Vagina (tissue), 2 donors: ENCODE measurements at regions not wholly inside any gene's neighbourhood (a gene's known extent, or its start where the extent isn't known, plus 50 kb on each side); places are given as distances from the start of the nearest gene placed in this dataset.

ENCODE experiments used
- DNase-seq, 2 donors: peaks; one replicate each; pipeline ENCODE4 v3.0.0-alpha.2; 2017; ENCODE audit errors: extremely low spot score in 2 of 2
- H3K27ac ChIP-seq: fragments of 200-600 bp; sonication (generic); one replicate; pipeline ENCODE4 v1.5.1; 2019
- H3K27me3 ChIP-seq: fragments of 200-600 bp; sonication (generic); one replicate; pipeline ENCODE4 v1.5.1; 2019
- H3K36me3 ChIP-seq, 2 donors: fragments of 200-600 bp; sonication (generic); one replicate each; pipeline ENCODE4 v1.5.1; 2017 to 2019
- H3K4me1 ChIP-seq: fragments of 200-600 bp; sonication (generic); one replicate; pipeline ENCODE4 v1.5.1; 2019
- H3K4me3 ChIP-seq, 2 donors: fragments of 200-600 bp; sonication (generic); 1 replicate in 1 of 2; 2 replicates in 1 of 2; pipeline ENCODE4 v1.5.1; 2016 to 2019
- H3K9me3 ChIP-seq: fragments of 200-600 bp; sonication (generic); one replicate; pipeline ENCODE4 v1.5.1; 2019
- POLR2A ChIP-seq, 2 donors: fragments of 450-650 bp; IDR thresholded peaks; one replicate each; pipeline ENCODE4 v1.6.1; 2017; ENCODE audit warnings: antibody characterized with exemption in 2 of 2, mild to moderate bottlenecking in 2 of 2, moderate library complexity in 2 of 2
- POLR2AphosphoS5 ChIP-seq, 2 donors: sonication (generic); formaldehyde crosslinking; IDR thresholded peaks; one replicate each; pipeline ENCODE4 v1.9.0; 2017; ENCODE audit warnings: antibody characterized with exemption in 2 of 2, mild to moderate bottlenecking in 2 of 2, low read depth in 1 of 2; ENCODE audit not compliant: insufficient read depth in 1 of 2
- intact Hi-C: fragments of 100-400 bp; cut with DNase I; formaldehyde crosslinking; loops from one replicate; pipeline ENCODE4 v1.15.1; 2023
- TF ChIP-seq, protein P1 (sequence below), 3 experiments: fragments of 450-650 bp in 2 of 3; fragments of 200-600 bp in 1 of 3; sonication (generic) in 1 of 3; IDR thresholded peaks; one replicate each; pipeline ENCODE4 v1.5.1; 2017 to 2019; ENCODE audit warnings: antibody characterized with exemption in 3 of 3, mild to moderate bottlenecking in 2 of 3, moderate library complexity in 2 of 3

DNA sequence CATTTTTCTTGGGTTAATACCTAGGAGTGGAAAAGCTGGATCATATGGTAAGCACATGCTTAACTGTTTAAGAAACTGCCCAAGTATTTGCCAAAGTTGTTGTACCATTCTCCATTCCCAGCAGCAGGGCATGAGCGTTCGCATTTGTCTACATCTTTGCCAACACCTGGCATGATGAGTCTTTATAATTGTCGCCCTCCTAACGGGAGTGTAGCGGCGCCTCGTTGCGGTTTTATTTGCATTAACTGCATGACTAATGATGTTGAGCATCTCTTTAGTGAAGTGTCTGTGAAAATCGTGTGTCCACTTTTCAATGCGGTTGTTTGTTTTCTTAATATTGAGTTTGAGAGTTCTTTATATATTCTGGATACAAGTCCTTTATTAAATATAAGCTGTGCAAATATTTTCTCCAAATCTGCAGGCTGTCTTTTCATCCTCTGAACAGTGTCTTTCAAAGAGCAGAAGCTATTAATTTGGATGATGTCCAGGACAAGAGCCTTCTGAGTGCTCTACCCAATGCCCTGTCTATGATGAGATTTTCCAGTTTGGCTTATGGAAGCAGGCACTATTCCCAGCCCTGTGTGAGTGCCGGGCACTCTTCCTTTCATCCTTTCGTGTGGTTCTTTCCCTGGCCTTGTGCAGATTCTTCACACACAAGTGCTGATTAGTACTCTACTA, 202.0 kb downstream of the FOXO1 start:
- Histone ChIP-seq H3K9me3 (no peaks in the 10 kb centered on the region), H3K27ac (no peak overlapping the region), H3K36me3 (no peaks in the 10 kb centered on the region), H3K4me1 (no peaks in the 10 kb centered on the region), H3K4me3 (no peak overlapping the region), H3K27me3 (no peaks in the 10 kb centered on the region)
- TF ChIP-seq POLR2A (IDR thresholded peaks at IDR 0.05) = no peak
- TF ChIP-seq, protein P1, sequence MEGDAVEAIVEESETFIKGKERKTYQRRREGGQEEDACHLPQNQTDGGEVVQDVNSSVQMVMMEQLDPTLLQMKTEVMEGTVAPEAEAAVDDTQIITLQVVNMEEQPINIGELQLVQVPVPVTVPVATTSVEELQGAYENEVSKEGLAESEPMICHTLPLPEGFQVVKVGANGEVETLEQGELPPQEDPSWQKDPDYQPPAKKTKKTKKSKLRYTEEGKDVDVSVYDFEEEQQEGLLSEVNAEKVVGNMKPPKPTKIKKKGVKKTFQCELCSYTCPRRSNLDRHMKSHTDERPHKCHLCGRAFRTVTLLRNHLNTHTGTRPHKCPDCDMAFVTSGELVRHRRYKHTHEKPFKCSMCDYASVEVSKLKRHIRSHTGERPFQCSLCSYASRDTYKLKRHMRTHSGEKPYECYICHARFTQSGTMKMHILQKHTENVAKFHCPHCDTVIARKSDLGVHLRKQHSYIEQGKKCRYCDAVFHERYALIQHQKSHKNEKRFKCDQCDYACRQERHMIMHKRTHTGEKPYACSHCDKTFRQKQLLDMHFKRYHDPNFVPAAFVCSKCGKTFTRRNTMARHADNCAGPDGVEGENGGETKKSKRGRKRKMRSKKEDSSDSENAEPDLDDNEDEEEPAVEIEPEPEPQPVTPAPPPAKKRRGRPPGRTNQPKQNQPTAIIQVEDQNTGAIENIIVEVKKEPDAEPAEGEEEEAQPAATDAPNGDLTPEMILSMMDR (IDR thresholded peaks at IDR 0.05) = no peak
- TF ChIP-seq POLR2AphosphoS5 (IDR thresholded peaks at IDR 0.05; ENCODE audit: insufficient read depth in 1 of 2, low read depth in 1 of 2) = no peak
- intact Hi-C loops = no loop called here
- no peak for DNase-seq

DNA sequence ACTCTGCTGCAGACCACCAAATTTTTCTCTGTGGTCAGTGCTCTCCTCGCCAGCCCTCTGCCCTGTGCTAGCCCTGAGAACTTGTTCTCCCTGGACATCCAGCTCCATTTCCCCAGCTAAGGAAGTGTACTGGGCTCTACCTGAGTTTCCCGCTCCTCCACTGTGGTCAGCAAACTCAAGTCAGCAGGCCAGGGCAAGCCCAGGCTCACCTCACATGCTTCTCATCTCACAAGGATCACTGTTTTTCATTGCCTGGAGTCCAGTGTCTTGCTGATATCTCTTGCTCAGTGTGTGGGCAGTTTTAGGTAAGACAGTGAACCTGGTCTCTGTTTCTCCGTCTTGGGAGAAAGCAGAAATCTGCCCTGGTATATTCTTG, 201.4 kb downstream of the FOXO1 start:
- DNase-seq = no peak
- Histone ChIP-seq H3K4me3 (no peak overlapping the region), H3K9me3 (no peaks in the 10 kb centered on the region), H3K27me3 (no peaks in the 10 kb centered on the region), H3K4me1 (no peaks in the 10 kb centered on the region), H3K27ac (no peak overlapping the region), H3K36me3 (no peaks in the 10 kb centered on the region)
- intact Hi-C loops = no loop called here
- TF ChIP-seq, protein P1 (IDR thresholded peaks at IDR 0.05) = no peak
- TF ChIP-seq POLR2A (IDR thresholded peaks at IDR 0.05) (no peak), POLR2AphosphoS5 (IDR thresholded peaks at IDR 0.05; ENCODE audit: insufficient read depth in 1 of 2, low read depth in 1 of 2) (no peak)

DNA sequence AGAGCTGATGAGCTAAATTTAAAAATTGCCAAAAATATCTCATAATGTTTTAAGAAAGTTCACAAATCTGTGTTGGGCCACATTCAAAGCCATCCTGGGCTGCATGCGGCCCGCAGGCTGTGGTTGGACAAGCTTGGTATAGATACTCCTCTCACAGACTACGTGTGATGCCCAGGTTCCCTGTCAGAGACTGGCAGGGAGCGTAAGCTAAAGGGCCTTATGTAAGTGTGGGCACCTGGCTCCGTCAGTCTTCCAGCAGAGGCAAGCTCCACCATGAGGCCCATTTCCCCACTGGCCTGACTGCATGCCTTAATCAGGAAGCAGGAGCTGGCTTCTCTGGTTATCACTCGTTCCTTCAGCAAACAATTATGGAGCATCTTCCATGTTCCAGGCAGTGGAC, 200.2 kb downstream of the FOXO1 start:
- Histone ChIP-seq H3K27me3 (no peaks in the 10 kb centered on the region), H3K4me1 (peaks cover 5% of the 10 kb centered on the region), H3K9me3 (no peaks in the 10 kb centered on the region), H3K27ac (no peak overlapping the region), H3K36me3 (no peaks in the 10 kb centered on the region), H3K4me3 (no peak overlapping the region)
- TF ChIP-seq POLR2AphosphoS5 (IDR thresholded peaks at IDR 0.05; ENCODE audit: insufficient read depth in 1 of 2, low read depth in 1 of 2) = no peak
- TF ChIP-seq, protein P1 (IDR thresholded peaks at IDR 0.05) = no peak
- TF ChIP-seq POLR2A (IDR thresholded peaks at IDR 0.05) = no peak
- no peak for DNase-seq
- intact Hi-C loops = no loop called here

DNA sequence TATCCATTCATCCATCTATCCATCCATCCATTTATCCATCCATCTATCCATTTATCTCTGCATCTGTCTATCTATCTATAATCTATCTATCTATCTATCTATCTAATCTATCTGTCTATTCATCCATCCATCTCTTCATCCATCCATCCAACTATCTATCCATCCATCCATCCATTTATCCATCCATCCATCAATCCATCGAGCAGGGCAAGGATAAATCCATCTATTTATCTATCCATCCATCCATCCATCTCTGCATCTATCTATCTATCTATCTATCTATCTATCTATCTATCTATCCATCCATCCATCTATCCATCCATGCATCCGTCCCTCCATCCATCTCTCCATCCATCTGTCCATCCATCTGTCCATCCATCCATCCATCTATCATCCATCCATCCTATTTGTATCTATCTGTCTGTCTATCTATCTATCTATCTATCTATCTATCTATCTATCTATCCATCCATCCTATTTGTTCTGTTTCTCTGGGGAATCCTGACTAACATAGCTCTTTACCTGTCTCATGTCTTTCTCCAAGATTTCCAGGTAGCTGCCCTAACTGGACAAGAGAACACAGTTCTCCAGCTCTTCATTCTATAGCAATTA, 198.1 kb downstream of the FOXO1 start:
- TF ChIP-seq, protein P1 (IDR thresholded peaks at IDR 0.05) = no peak
- TF ChIP-seq POLR2AphosphoS5 (IDR thresholded peaks at IDR 0.05; ENCODE audit: insufficient read depth in 1 of 2, low read depth in 1 of 2) (no peak), POLR2A (IDR thresholded peaks at IDR 0.05) (no peak)
- H3K4me3 ChIP-seq = no peak overlapping the region
- H3K36me3 ChIP-seq = no peaks in the 10 kb centered on the region
- intact Hi-C loops = no loop called here
- no peaks in the 10 kb centered on the region for H3K9me3 ChIP-seq
- no peaks in the 10 kb centered on the region for H3K27me3 ChIP-seq
- H3K4me1 ChIP-seq = peaks cover 5% of the 10 kb centered on the region
- DNase-seq = no peak
- no peak overlapping the region for H3K27ac ChIP-seq

DNA sequence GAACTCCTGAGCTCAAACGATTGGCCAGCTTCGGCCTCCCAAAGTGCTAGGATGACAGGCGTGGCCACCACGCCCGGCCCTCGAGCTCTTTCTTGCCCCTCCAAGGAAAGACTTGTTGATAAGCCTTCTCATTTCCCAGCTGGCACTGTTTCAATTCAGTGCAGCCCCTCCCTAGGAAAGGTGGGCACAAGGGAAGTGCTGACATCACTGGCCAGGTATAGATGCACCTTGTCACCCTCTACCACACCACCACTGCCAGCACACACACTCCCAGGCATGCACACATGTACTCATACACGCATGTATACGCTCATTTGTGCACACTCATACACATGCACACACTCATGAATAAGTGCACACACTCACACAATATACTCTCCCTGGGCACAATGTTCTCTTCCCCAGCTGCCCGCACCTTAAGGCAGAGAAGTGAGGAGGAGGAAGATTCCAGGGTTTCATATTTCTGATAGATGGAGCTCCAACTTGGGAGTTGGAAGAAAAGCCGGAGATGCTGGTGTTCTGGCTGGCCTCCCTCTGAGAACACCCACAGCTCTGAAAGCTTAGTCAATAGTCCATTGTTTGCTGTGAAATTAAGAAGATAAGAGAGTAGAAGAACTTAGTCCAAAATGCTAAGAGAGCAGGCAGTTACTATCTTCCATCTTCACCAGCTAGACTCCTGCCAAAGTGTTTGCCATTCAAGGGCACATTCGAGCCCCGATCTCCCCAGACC, 196.7 kb downstream of the FOXO1 start:
- Histone ChIP-seq H3K27ac (peak overlapping the region; percentile 49), H3K27me3 (no peaks in the 10 kb centered on the region), H3K9me3 (no peaks in the 10 kb centered on the region), H3K4me1 (peaks cover 5% of the 10 kb centered on the region), H3K36me3 (no peaks in the 10 kb centered on the region), H3K4me3 (no peak overlapping the region)
- intact Hi-C loops = no loop called here
- no peak for DNase-seq
- TF ChIP-seq POLR2AphosphoS5 (IDR thresholded peaks at IDR 0.05; ENCODE audit: insufficient read depth in 1 of 2, low read depth in 1 of 2) (no peak), POLR2A (IDR thresholded peaks at IDR 0.05) (no peak)
- TF ChIP-seq, protein P1 (IDR thresholded peaks at IDR 0.05) = no peak
